Hepatocyte (in vitro differentiated cells): ENCODE measurements at regions not wholly inside any gene's neighbourhood (a gene's known extent, or its start where the extent isn't known, plus 50 kb on each side); places are given as distances from the start of the nearest gene placed in this dataset.

Experiments
- DNase-seq: peaks from one replicate; pipeline ENCODE4 v3.0.0-alpha.2; 2016; ENCODE audit warnings: low spot score
- H2AFZ ChIP-seq: fragments of 200-600 bp; sonication (generic); 2 replicates; pipeline ENCODE4 v1.6.0; 2016; ENCODE audit warnings: antibody characterized with exemption, mild to moderate bottlenecking
- H3K27ac ChIP-seq: fragments of 200-600 bp; sonication (generic); 2 replicates; pipeline ENCODE4 v1.5.1; 2016; ENCODE audit warnings: mild to moderate bottlenecking
- H3K27me3 ChIP-seq: fragments of 200-600 bp; sonication (generic); 2 replicates; pipeline ENCODE4 v1.6.1; 2016
- H3K36me3 ChIP-seq: fragments of 200-600 bp; sonication (generic); replicated peaks from 2 replicates; pipeline ENCODE4 v1.5.1; 2016; ENCODE audit warnings: low read depth; ENCODE audit not compliant: insufficient read depth
- H3K4me1 ChIP-seq: fragments of 200-600 bp; sonication (generic); 2 replicates; pipeline ENCODE4 v1.5.1; 2016; ENCODE audit warnings: mild to moderate bottlenecking, moderate library complexity; ENCODE audit not compliant: insufficient read depth
- H3K4me2 ChIP-seq: fragments of 200-600 bp; sonication (generic); 2 replicates; pipeline ENCODE4 v1.6.0; 2016
- H3K4me3 ChIP-seq: fragments of 200-600 bp; sonication (generic); 2 replicates; pipeline ENCODE4 v1.5.1; 2016; ENCODE audit warnings: mild to moderate bottlenecking
- H3K79me2 ChIP-seq: fragments of 200-600 bp; sonication (generic); 2 replicates; pipeline ENCODE4 v1.6.0; 2017; ENCODE audit warnings: mild to moderate bottlenecking
- H3K9me2 ChIP-seq: fragments of 200-600 bp; sonication (generic); replicated peaks from 2 replicates; pipeline ENCODE4 v1.6.0; 2017; ENCODE audit warnings: mild to moderate bottlenecking; ENCODE audit not compliant: insufficient read depth
- H3K9me3 ChIP-seq: fragments of 200-600 bp; sonication (generic); 2 replicates; pipeline ENCODE4 v1.5.1; 2016; ENCODE audit warnings: low read depth, mild to moderate bottlenecking
- H4K20me1 ChIP-seq: fragments of 200-600 bp; sonication (generic); 2 replicates; pipeline ENCODE4 v1.6.0; 2016; ENCODE audit warnings: mild to moderate bottlenecking; ENCODE audit not compliant: insufficient read depth, poor library complexity, severe bottlenecking
- CTCF ChIP-seq: fragments of 200-600 bp; sonication (generic); IDR thresholded peaks from 2 replicates; pipeline ENCODE4 v1.5.1; 2016; ENCODE audit warnings: antibody characterized with exemption, mild to moderate bottlenecking; ENCODE audit not compliant: poor library complexity
- EZH2 ChIP-seq: fragments of 200-600 bp; sonication (generic); IDR thresholded peaks from 2 replicates; pipeline ENCODE4 v1.6.1; 2016; ENCODE audit warnings: antibody characterized with exemption, mild to moderate bottlenecking, borderline replicate concordance
- EZH2phosphoT487 ChIP-seq: fragments of 200-600 bp; sonication (generic); IDR thresholded peaks from one replicate; pipeline ENCODE4 v1.6.1; 2018; ENCODE audit warnings: antibody characterized with exemption, mild to moderate bottlenecking, low read depth, moderate library complexity; ENCODE audit not compliant: unreplicated experiment, severe bottlenecking
- WGBS: methylation state at CpG from one replicate; pipeline ENCODE4 v1.1.6; 2016; ENCODE audit warnings: low lambda C conversion rate; ENCODE audit errors: missing lambda C conversion rate; 5-methylcytosine and 5-hydroxymethylcytosine counted together

- WGBS = 96% methylated on average over 15 of the region's 15 CpGs
- Histone ChIP-seq H3K4me2 (no peak overlapping the region), H3K27me3 (no peaks in the 10 kb centered on the region), H4K20me1 (no peaks in the 10 kb centered on the region), H2AFZ (no peak overlapping the region), H3K4me3 (no peak overlapping the region), H3K27ac (no peak overlapping the region), H3K9me3 (no peaks in the 10 kb centered on the region), H3K4me1 (no peaks in the 10 kb centered on the region), H3K79me2 (no peaks in the 10 kb centered on the region), H3K36me3 (no peaks in the 10 kb centered on the region), H3K9me2 (no peaks in the 10 kb centered on the region)
- DNase-seq = no peak
- TF ChIP-seq CTCF = no peak
- no peak for TF ChIP-seq EZH2
- no peak for TF ChIP-seq EZH2phosphoT487
These were observed 162.4 kb downstream of the DDX1 start for GRCh38 chr2:15753811-15754702.

GRCh38 chr2:15754703-15755099 is 163.0 kb downstream of the DDX1 start:
- H3K4me2 ChIP-seq = no peak overlapping the region
- no peaks in the 10 kb centered on the region for H3K36me3 ChIP-seq
- H3K9me2 ChIP-seq = no peaks in the 10 kb centered on the region
- no peaks in the 10 kb centered on the region for H3K9me3 ChIP-seq
- no peak for DNase-seq
- no peak for TF ChIP-seq EZH2
- no peak for TF ChIP-seq EZH2phosphoT487
- no peak for TF ChIP-seq CTCF
- H2AFZ ChIP-seq = no peak overlapping the region
- H3K4me3 ChIP-seq = no peak overlapping the region
- 99% methylated on average over 5 of the region's 5 CpGs for WGBS
- H3K27me3 ChIP-seq = no peaks in the 10 kb centered on the region
- H3K79me2 ChIP-seq = no peaks in the 10 kb centered on the region
- H4K20me1 ChIP-seq = no peaks in the 10 kb centered on the region
- no peak overlapping the region for H3K27ac ChIP-seq
- no peaks in the 10 kb centered on the region for H3K4me1 ChIP-seq

- H3K4me3 ChIP-seq = no peak overlapping the region
- no peaks in the 10 kb centered on the region for H3K4me1 ChIP-seq
- no peaks in the 10 kb centered on the region for H3K9me3 ChIP-seq
- DNase-seq = no peak
- H2AFZ ChIP-seq = no peak overlapping the region
- H3K36me3 ChIP-seq = no peaks in the 10 kb centered on the region
- H3K79me2 ChIP-seq = no peaks in the 10 kb centered on the region
- H3K9me2 ChIP-seq = no peaks in the 10 kb centered on the region
- H3K27me3 ChIP-seq = no peaks in the 10 kb centered on the region
- no peaks in the 10 kb centered on the region for H4K20me1 ChIP-seq
- WGBS = 96% methylated on average over 2 of the region's 2 CpGs
- no peak for TF ChIP-seq EZH2
- TF ChIP-seq CTCF = no peak
- no peak for TF ChIP-seq EZH2phosphoT487
- H3K27ac ChIP-seq = no peak overlapping the region
- no peak overlapping the region for H3K4me2 ChIP-seq
These were observed 163.9 kb downstream of the DDX1 start for GRCh38 chr2:15755528-15755927.
